ENCODE measurements at regions not wholly inside any gene's neighbourhood (a gene's known extent, or its start where the extent isn't known, plus 50 kb on each side); places are given as distances from the start of the nearest gene placed in this dataset.
"Not testable (repeated sequence)": the region's sequence is repeated elsewhere in the genome, so short reads cannot be mapped to it uniquely, and the experiment has no call there.

DNA sequence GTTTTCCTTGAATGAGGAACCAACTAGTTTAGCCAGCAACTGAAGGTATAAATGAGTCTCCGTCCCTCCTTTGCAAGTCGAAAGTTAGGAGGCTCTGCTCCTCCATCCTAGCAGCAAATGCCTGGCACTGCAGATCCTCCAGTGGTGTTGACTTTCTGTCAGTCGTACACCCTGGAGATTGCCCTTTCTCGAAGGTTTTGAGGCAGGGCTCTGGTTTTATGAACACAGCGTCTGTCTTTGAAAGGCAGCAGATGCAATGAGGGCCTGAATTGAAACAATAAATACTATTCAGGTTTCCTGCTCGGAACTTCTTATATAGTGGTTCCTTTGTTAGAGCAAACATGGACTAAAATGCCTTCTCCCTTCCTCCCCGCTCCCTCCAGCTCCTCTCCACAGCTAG is 284.0 kb downstream of the TMEM38B start:
- DNase-seq (ENCODE audit: low read depth) = no peak

- DNase-seq (ENCODE audit: low read depth) = no peak
Observed at GRCh38 chr9:105978826-105979225, 284.5 kb downstream of the TMEM38B start.

DNA sequence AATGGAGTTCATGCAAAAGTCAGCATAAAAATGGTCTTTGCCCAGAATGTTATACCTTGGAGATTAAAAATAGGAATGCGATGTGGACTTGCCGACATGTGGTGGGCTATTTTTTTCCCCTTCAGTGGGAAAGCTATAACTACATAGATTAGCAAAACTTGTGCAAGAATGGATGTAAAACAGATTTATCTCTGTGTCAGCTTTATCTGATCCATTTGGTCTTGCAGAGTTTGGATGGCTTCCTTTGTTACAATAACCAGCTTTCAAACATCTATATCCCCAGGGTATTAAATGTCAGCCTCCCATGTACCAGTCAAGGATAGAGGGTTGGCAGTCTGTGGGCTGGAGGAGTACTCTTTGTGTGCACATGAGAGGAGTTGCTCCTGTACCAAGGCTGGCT is 284.9 kb downstream of the TMEM38B start:
- no peak for DNase-seq (ENCODE audit: low read depth)

DNA sequence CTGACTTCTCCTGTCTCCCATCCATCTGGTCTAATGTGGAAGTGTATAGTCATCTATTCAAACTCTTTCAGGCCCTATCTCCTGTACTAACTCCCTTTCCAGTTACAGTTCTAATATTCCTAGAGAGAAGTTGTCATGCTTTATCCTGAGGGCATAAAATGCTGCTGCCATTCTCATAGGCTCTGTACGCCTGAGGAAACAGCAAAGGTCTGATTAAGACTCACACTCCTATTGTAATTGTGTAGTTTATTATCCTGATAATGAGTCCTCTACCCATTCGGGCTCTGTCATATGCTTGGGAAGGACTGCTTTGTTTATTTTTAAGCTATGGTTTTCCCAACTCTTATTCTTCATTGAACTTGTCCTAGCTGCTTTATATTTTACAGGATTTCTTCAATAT is 290.4 kb downstream of the TMEM38B start:
- DNase-seq (ENCODE audit: low read depth) = no peak

DNA sequence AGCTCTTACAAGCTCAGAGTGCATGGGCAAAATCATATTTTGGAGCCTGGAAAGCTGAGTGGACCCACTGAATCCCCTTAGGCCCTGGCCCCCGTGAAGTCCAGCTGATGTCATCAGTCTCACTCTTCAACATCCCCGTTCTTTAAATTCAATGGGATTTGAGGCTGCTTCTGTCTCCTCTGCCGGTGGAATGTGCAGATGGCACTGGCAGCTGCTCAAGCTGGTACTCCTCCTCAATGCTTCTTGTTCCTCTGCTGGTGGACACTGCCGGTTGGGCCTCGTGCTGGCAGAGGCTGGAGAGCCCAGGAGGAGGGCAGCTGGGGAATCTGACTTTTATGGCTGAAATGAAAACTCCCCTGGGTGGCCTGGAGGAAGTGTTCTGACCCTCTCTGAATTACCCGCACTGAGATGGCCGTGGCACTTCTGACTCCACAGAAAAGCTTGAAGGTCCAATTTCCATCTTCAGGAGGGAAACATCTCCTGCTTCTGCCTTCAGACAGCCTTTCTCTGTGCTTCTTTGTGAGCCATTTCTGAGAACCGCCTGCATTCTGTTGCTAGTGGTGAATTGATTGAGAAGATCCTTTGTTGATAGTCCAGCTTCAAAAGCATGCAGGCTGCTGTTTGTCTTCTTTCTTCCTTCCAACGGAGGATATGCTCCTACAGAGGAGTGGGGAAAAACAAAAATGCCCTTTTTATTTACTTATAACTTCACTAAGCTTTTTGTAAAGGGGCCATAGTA is 298.9 kb downstream of the TMEM38B start:
- DNase-seq (ENCODE audit: low read depth) = no peak

DNA sequence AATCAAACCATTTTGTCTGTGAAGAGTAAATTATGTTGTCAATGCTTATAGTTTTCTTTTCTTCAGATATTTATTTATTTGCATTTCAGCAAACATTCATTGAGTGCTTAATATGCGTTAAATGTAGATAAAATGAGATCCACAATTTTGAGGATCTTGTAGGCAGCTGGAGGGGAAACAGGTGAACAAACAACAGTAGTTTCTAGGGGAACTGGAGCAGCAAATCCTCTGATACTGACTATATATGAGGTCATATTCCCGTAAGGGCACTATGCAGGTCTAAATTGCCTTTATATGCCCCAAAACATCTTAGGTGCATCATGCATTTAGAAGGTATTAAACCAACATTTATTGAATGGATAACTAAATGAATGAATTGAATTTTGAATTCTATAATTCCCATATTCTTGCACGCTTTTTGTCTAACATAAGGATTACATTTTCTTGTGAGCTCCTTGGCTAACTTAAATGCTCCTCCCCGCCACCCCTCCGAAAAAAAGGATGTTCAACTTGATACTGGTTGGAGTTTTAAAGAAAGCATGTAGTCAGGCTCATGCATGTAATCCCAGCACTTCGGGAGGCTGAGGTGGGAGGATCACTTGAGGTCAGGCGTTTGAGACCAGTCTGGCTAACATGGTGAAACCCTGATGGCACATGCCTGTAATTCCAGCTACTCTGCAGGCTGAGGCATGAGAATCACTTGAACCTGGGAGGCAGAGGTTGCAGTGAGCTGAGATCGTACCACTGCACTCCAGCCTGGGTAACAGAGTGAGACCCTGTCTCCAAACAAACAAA is 299.8 kb downstream of the TMEM38B start:
- DNase-seq (ENCODE audit: low read depth) = no peak

DNA sequence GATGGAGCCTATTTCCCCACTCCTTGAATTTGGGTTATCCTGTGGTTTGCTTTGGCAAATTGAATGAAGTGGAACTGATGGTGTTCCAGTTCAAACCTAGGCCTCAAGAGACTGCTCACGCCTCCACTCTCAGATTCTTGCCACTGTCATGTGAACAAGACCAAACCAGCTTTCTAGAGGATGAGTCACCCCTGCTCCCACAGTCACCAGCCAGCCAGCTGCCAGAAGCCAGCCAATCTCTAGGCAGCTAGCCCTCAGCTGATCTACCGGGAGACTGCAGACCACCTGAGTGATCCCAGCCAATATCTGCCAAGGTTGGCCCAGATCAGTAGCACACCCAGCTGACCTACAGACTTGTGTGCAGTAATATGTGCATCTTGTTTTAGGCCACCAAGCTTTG is 300.6 kb downstream of the TMEM38B start:
- DNase-seq (ENCODE audit: low read depth) = no peak

DNA sequence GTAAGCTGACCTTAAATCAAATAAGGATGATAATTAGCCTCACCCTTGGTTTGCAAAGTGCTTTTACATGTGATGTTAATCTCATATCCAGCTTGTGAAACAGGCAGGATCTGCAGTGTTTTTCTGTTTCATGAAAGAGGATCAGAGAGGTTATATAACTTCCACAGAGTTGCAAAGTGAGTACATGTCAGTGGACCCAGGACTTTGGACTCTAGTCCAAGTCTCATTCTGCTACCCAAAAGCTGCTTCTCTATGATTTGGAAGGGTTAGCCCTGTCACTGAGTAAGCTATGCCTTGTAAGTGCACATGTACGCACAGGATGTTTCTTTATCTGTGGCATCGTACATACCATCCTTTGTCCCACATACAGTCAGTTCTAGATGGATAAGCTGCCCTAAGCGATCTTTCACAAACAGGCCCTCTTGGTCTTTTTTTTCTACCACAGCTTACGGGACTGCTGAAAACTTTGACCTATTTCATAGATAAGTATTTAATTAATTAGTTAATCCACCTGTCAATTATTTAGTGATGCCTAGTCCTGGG is 322.9 kb downstream of the TMEM38B start:
- DNase-seq (ENCODE audit: low read depth) = no peak

DNA sequence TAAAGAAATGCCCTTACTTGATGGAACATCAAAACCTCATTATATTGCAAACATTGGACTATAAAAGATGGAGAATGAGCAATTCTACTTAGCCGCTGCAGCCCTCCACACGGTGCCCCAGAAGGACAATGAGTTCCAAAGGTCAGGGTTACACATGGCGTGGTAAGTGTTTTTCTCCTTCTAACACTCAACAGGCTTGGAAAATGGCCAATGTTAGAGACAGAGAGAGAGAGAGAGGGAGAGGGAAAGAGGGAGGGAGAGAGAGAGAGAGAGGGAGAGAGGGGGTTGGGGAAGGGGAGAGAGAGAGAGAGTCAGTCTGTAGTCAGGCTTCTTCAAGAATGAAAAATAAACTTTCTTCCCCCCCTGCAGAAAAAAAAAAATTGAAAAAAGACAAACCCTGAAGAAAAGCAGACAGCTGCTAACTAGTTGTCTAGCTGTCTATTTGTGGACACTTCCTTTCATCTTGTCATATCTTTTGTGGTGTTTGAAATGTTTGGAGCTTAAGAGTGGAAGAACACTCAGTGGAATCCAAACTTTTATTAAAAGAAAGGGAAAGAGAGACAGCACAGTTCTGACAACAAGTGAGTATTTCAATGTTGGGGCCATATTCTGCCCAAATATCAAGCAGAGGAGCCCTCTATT is 324.8 kb downstream of the TMEM38B start:
- DNase-seq (ENCODE audit: low read depth) = no peak

DNA sequence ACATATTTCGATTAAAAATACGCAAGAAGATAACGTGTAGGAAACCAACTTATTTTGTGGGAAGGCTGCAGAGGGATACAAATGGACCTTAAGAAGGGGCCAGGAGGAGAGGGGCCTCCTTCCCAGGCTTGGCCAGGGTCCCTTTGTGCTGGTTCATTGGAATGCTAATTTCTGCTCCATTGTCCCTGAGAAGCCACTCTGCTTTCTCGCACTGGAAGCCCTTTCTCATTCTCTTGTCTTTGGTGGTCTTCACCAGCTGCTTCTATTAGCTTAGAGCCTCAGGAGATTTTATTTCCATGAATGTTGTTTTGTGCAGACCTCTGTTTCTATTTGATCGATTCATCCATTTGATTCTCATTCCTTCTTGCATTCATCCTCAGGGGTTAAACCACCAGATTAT is 325.4 kb downstream of the TMEM38B start:
- DNase-seq (ENCODE audit: low read depth) = no peak

GRCh38 chr9:106020186-106020585 is 325.8 kb downstream of the TMEM38B start:
- no peak for DNase-seq (ENCODE audit: low read depth)

GRCh38 chr9:106023455-106023854 is 329.1 kb downstream of the TMEM38B start:
- DNase-seq (ENCODE audit: low read depth) = no peak

- no peak for DNase-seq (ENCODE audit: low read depth)
Observed at GRCh38 chr9:106025453-106025852, 331.1 kb downstream of the TMEM38B start.

DNA sequence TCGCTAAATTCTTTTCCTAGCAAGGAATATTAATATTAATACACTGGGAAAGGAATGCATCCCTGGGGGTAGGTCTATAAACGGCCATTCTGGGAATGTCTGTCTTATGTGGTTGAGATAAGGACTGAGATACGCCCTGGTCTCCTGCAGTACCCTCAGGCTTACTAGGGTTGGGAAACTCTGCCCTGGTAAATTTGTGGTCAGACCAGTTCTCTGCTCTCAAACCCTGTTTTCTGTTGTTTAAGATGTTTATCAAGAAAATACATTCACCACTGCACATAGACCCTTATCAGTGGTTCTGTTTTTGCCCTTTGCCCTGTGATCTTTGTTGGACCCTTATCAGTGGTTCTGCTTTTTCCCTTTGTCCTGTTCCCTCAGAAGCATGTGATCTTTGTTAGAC is 335.8 kb downstream of the TMEM38B start:
- not testable (repeated sequence) for DNase-seq (ENCODE audit: low read depth)

GRCh38 chr9:106032978-106033377 is 338.6 kb downstream of the TMEM38B start:
- DNase-seq (ENCODE audit: low read depth) = no peak

- DNase-seq (ENCODE audit: low read depth) = no peak
Observed at GRCh38 chr9:106035806-106036205, 341.5 kb downstream of the TMEM38B start.

DNA sequence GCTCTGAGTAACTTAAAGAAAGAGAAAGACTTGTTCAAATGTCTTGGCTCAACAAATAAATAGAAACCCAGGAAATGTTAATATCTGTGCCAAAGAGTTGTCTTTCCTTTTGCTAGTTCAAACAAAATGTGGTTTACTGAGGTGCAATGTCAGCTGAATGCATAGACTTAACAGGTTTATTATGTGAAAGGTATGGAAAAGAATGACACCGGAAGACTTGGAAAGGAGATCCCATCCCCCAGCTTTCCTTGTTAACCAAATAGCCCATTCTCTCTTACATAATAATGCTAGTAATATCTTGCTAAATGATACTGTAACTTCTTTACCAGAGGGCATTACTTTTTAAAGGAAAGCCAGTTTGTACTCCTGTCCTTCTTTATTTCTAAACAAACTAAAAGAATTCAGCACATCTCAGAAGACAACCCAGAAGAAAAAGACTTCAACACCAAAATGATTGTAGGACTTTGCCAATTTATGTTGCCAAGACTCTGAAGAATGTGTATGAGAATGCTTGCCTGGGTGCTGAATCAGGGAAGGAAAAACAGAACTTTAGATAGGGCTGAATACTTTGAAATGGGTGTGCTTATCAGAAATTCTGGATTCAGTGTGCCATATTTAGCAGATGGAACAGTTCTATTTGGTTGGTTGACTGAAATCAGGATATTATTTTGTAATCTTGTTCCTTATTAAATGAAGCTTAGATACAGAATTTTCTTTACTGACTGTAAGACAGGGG is 344.1 kb downstream of the TMEM38B start:
- DNase-seq (ENCODE audit: low read depth) = no peak

- no peak for DNase-seq (ENCODE audit: low read depth)
Observed at GRCh38 chr9:106039151-106039935, 345.0 kb downstream of the TMEM38B start.

DNA sequence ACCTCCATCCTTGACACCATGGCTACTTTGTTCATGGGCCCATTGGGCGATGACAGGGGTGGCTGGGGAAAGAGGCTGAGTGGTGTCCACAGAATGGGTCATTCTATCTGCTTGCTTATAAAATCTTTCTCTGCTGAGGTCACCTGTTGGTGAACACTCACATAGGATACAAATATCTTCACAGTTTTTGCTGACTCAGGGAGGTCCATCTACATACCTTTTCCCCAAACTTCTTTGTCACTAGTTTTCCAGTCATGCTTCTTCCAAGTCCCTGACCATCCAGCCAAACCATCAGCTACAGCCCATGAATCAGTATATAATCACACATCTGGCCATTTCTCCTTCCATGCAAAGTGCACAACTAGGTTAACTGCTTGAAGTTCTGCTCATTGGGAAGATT is 347.6 kb downstream of the TMEM38B start:
- DNase-seq (ENCODE audit: low read depth) = not testable (repeated sequence)

DNA sequence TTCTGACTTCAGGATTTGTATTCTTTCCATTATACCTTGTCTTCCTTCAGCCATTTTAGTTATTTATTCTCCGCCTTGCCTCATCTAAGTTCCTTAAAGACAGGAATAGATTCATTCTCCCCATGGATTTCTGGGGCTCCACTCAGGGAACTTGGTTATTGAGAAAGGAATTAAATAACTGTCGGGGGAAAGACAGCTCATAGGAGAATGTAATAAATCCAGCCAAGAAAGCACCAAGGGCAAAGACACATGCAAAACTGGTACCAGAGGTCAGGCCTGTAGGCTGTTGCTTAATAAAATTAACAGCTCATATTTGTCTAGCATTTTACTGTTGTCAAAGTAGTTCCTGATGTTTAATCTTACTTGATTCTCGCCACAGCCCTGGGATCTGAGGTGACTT is 357.2 kb downstream of the TMEM38B start:
- no peak for DNase-seq (ENCODE audit: low read depth)

GRCh38 chr9:106052166-106052565 is 357.8 kb downstream of the TMEM38B start:
- no peak for DNase-seq (ENCODE audit: low read depth)

Data from stimulated activated CD8-positive, alpha-beta memory T cell treated with anti-CD3 and anti-CD28 coated beads, Interleukin-15, amount 100 ng/mL, for 24 hours (primary cell).